ENCODE measurements at regions not wholly inside any gene's neighbourhood (a gene's known extent, or its start where the extent isn't known, plus 50 kb on each side); places are given as distances from the start of the nearest gene placed in this dataset.

GRCh38 chr16:52597073-52597771 is 50.3 kb upstream of the TOX3 start:
- H3K4me3 ChIP-seq (replicated peaks in 1 of 2; ENCODE audit: low read depth in 2 of 2, low read length in 2 of 2): no peak overlapping the region
- no peak for DNase-seq (ENCODE audit: low read depth in 2 of 2)
- TF ChIP-seq, protein P1, sequence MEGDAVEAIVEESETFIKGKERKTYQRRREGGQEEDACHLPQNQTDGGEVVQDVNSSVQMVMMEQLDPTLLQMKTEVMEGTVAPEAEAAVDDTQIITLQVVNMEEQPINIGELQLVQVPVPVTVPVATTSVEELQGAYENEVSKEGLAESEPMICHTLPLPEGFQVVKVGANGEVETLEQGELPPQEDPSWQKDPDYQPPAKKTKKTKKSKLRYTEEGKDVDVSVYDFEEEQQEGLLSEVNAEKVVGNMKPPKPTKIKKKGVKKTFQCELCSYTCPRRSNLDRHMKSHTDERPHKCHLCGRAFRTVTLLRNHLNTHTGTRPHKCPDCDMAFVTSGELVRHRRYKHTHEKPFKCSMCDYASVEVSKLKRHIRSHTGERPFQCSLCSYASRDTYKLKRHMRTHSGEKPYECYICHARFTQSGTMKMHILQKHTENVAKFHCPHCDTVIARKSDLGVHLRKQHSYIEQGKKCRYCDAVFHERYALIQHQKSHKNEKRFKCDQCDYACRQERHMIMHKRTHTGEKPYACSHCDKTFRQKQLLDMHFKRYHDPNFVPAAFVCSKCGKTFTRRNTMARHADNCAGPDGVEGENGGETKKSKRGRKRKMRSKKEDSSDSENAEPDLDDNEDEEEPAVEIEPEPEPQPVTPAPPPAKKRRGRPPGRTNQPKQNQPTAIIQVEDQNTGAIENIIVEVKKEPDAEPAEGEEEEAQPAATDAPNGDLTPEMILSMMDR (IDR thresholded peaks at IDR 0.05; ENCODE audit: low read depth, low read length): no peak

All from cardiac fibroblast (primary cell).